Breast epithelium (tissue), 4 donors: ENCODE measurements at regions not wholly inside any gene's neighbourhood (a gene's known extent, or its start where the extent isn't known, plus 50 kb on each side); places are given as distances from the start of the nearest gene placed in this dataset.

Experiments used
- DNase-seq, 2 donors: peaks; one replicate each; pipeline ENCODE4 v3.0.0-alpha.2; 2019; ENCODE audit warnings: low spot score in 2 of 2
- H3K27ac ChIP-seq, 2 donors: fragments of 200-600 bp; sonication (generic) in 1 of 2; one replicate each; pipeline ENCODE4 v1.5.1; 2016 to 2019; ENCODE audit warnings: mild to moderate bottlenecking in 1 of 2
- H3K27me3 ChIP-seq, 2 donors: fragments of 200-600 bp; sonication (generic) in 1 of 2; one replicate each; pipeline versions ENCODE4 v1.5.1 to v1.6.0; 2017 to 2019; ENCODE audit warnings: control low read depth in 1 of 2, mild to moderate bottlenecking in 1 of 2
- H3K36me3 ChIP-seq: fragments of 200-600 bp; one replicate; pipeline ENCODE4 v1.5.1; 2019
- H3K4me1 ChIP-seq, 2 donors: fragments of 200-600 bp; sonication (generic); one replicate each; pipeline ENCODE4 v1.5.1; 2016 to 2019; ENCODE audit warnings: control low read depth in 1 of 2
- H3K4me3 ChIP-seq, 3 donors: fragments of 200-600 bp; sonication (generic); 1 replicate in 2 of 3; 2 replicates in 1 of 3; pipeline ENCODE4 v1.5.1; 2016 to 2019; ENCODE audit warnings: mild to moderate bottlenecking in 3 of 3, moderate library complexity in 2 of 3
- H3K9me3 ChIP-seq, 2 donors: fragments of 200-600 bp; sonication (generic) in 1 of 2; one replicate each; pipeline ENCODE4 v1.5.1; 2016 to 2019; ENCODE audit warnings: control low read depth in 1 of 2
- POLR2A ChIP-seq: fragments of 450-650 bp; IDR thresholded peaks from one replicate; pipeline ENCODE4 v1.6.1; 2016; ENCODE audit warnings: antibody characterized with exemption, mild to moderate bottlenecking, moderate library complexity
- POLR2AphosphoS5 ChIP-seq, 3 donors: sonication (generic); formaldehyde crosslinking; IDR thresholded peaks; one replicate each; pipeline ENCODE4 v1.6.1; 2017; ENCODE audit warnings: antibody characterized with exemption in 3 of 3
- intact Hi-C: fragments of 100-400 bp; cut with DNase I; formaldehyde crosslinking; loops from one replicate; pipeline ENCODE4 v1.15.1; 2023; ENCODE audit warnings: low total_unique reads
- TF ChIP-seq, protein P1 (sequence below), 3 donors: fragments of 450-650 bp; IDR thresholded peaks; one replicate each; pipeline ENCODE4 v1.5.1; 2016 to 2017; ENCODE audit warnings: antibody characterized with exemption in 3 of 3, mild to moderate bottlenecking in 3 of 3, moderate library complexity in 3 of 3

DNA sequence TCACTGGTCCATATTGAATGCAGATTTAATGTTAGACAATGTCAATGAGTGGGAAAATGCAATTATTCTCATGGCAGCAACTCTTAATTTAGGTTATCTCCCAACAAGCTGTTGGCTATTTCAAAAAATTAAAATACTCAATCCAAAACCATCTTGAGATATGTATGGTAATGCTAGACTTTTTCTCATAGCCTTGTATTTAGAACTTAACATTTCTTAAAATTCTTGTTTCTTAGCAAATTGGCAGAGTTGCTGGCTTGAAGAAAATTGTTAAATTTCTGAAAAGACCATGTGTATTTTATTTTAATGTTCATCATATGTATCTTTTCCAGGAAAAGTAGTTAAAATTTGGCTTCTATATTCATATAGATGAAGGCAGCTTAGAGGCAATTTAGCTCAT is 1355.1 kb downstream of the PCDH9 start:
- H3K4me3 ChIP-seq = no peak overlapping the region
- H3K27ac ChIP-seq = no peak overlapping the region
- no peaks in the 10 kb centered on the region for H3K4me1 ChIP-seq
- no peak for DNase-seq
- H3K9me3 ChIP-seq = no peaks in the 10 kb centered on the region
- H3K36me3 ChIP-seq = no peaks in the 10 kb centered on the region
- TF ChIP-seq, protein P1, sequence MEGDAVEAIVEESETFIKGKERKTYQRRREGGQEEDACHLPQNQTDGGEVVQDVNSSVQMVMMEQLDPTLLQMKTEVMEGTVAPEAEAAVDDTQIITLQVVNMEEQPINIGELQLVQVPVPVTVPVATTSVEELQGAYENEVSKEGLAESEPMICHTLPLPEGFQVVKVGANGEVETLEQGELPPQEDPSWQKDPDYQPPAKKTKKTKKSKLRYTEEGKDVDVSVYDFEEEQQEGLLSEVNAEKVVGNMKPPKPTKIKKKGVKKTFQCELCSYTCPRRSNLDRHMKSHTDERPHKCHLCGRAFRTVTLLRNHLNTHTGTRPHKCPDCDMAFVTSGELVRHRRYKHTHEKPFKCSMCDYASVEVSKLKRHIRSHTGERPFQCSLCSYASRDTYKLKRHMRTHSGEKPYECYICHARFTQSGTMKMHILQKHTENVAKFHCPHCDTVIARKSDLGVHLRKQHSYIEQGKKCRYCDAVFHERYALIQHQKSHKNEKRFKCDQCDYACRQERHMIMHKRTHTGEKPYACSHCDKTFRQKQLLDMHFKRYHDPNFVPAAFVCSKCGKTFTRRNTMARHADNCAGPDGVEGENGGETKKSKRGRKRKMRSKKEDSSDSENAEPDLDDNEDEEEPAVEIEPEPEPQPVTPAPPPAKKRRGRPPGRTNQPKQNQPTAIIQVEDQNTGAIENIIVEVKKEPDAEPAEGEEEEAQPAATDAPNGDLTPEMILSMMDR (IDR thresholded peaks at IDR 0.05) = no peak
- TF ChIP-seq POLR2AphosphoS5 (IDR thresholded peaks at IDR 0.05) = no peak
- intact Hi-C loops = loop anchor here (10.0 kb wide), 1 partner anchor 280 kb away; no protein-coding TSS in a partner anchor
- no peaks in the 10 kb centered on the region for H3K27me3 ChIP-seq

DNA sequence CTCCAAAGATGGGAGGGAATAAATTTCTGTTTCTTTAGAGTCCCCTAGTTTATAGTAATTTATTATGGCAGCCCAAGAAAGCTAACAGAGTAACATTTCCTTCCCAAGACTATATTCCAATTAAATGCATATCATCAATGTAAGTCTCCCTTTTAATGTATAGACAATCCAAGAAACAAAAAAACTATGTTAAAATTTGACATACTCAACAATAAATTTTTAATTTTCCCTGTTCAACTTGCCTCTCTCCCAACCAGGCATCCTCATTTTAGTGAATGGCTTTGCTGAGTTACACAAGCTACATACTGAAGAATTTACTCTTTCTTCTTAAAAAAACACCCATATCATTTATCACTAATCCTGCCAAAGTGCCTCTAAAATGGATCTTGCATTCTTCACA is 1357.7 kb downstream of the PCDH9 start:
- no peak overlapping the region for H3K27ac ChIP-seq
- H3K4me1 ChIP-seq = no peaks in the 10 kb centered on the region
- TF ChIP-seq POLR2A (no peak), POLR2AphosphoS5 (IDR thresholded peaks at IDR 0.05) (no peak)
- TF ChIP-seq, protein P1 (IDR thresholded peaks at IDR 0.05) = no peak
- no peaks in the 10 kb centered on the region for H3K36me3 ChIP-seq
- intact Hi-C loops = loop anchor here (10.0 kb wide), 1 partner anchor 278 kb away; no protein-coding TSS in a partner anchor
- H3K27me3 ChIP-seq = no peaks in the 10 kb centered on the region
- H3K4me3 ChIP-seq = no peak overlapping the region
- no peak for DNase-seq
- H3K9me3 ChIP-seq = no peaks in the 10 kb centered on the region

DNA sequence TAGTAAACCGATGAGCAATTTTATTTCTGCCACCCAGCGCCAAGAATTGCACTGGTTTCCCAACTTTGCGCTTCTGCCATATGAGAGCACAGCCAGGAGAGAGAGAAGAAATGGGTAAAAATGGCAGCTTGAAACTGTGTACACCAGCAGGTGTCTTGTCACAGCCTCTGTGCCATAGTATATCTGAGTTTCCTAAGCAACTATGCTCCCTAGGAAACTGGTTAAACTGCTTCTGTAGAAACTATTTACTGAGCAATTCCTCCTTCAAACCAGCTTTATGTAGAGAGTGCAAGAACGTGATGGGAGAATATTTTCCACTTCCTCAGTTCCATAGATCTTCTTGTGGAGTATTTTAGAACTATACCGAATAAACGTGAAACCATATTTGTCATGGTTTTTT is 1361.3 kb downstream of the PCDH9 start:
- Histone ChIP-seq H3K9me3 (no peaks in the 10 kb centered on the region), H3K27me3 (no peaks in the 10 kb centered on the region), H3K36me3 (no peaks in the 10 kb centered on the region), H3K27ac (no peak overlapping the region), H3K4me3 (no peak overlapping the region), H3K4me1 (no peaks in the 10 kb centered on the region)
- no peak for DNase-seq
- intact Hi-C loops = no loop called here
- TF ChIP-seq, protein P1 (IDR thresholded peaks at IDR 0.05) = no peak
- TF ChIP-seq POLR2A (no peak), POLR2AphosphoS5 (IDR thresholded peaks at IDR 0.05) (no peak)

DNA sequence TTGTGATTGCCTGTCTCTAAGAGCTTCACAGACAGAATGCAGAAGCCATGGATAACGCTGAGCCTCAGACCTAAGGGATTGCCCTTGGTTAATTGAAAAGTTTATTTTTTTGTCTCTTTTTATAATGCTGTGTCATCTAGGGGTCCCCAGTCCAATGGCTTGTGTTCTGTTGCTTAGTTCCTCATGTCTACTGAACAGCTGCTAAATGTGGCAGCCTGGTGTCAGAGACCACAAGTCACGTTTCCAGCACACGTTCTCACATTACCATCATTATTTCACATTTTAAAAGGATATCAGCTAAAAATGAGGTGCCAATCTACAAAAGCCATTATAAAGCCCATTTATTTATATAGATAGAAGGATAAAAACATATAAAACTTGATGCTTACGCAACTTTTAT is 1362.0 kb downstream of the PCDH9 start:
- H3K4me1 ChIP-seq = no peaks in the 10 kb centered on the region
- H3K4me3 ChIP-seq = no peak overlapping the region
- no peaks in the 10 kb centered on the region for H3K27me3 ChIP-seq
- H3K36me3 ChIP-seq = no peaks in the 10 kb centered on the region
- no peaks in the 10 kb centered on the region for H3K9me3 ChIP-seq
- TF ChIP-seq POLR2AphosphoS5 (IDR thresholded peaks at IDR 0.05) (no peak), POLR2A (no peak)
- TF ChIP-seq, protein P1 (IDR thresholded peaks at IDR 0.05) = no peak
- no peak for DNase-seq
- H3K27ac ChIP-seq = no peak overlapping the region
- intact Hi-C loops = no loop called here

DNA sequence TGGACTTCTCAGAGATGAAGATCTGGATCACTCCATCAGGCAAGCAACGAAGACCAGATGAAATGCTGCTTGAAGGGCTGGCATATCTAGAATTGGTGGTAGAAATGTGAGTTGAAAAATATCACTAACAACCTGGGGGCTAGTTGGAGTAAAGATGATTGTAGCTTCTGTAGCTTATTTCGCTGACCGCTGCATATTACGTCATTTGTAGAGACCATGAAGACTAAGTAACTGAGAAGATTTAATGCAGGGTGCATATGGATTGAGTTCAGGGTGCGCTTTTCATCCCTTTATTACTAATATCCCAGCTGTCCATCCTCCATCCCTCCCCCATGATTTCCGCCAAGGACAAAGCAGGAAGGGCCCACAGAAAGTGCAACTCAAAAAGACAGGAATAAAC is 1364.0 kb downstream of the PCDH9 start:
- intact Hi-C loops = no loop called here

More for the DNA sequence above, 1364.0 kb downstream of the PCDH9 start:
- Histone ChIP-seq H3K4me3 (no peak overlapping the region), H3K4me1 (no peaks in the 10 kb centered on the region), H3K27ac (no peak overlapping the region), H3K27me3 (no peaks in the 10 kb centered on the region), H3K36me3 (no peaks in the 10 kb centered on the region), H3K9me3 (no peaks in the 10 kb centered on the region)
- no peak for DNase-seq
- no peak for TF ChIP-seq POLR2A
- TF ChIP-seq, protein P1 (IDR thresholded peaks at IDR 0.05) = no peak
- TF ChIP-seq POLR2AphosphoS5 (IDR thresholded peaks at IDR 0.05) = no peak
